IPS DF 4.7 (cell line): ENCODE measurements at regions not wholly inside any gene's neighbourhood (a gene's known extent, or its start where the extent isn't known, plus 50 kb on each side); places are given as distances from the start of the nearest gene placed in this dataset.

Source experiments
- DNase-seq: peaks from one replicate; pipeline ENCODE4 v3.0.0-alpha.2; 2013; ENCODE audit warnings: low spot score; ENCODE audit errors: extremely low read depth

GRCh38 chr6:95071464-95071863, 505.9 kb upstream of the MANEA start:
- no peak for DNase-seq

GRCh38 chr6:95078457-95078856, 498.9 kb upstream of the MANEA start:
- no peak for DNase-seq

GRCh38 chr6:95081231-95081630, 496.1 kb upstream of the MANEA start:
- no peak for DNase-seq

- no peak for DNase-seq
Measured at GRCh38 chr6:95081949-95082348, 495.4 kb upstream of the MANEA start.

GRCh38 chr6:95083506-95083905, 493.8 kb upstream of the MANEA start:
- no peak for DNase-seq

- no peak for DNase-seq
Measured at GRCh38 chr6:95084867-95085266, 492.5 kb upstream of the MANEA start.

GRCh38 chr6:95087394-95088097, 489.8 kb upstream of the MANEA start:
- DNase-seq: no peak

GRCh38 chr6:95091823-95092436, 485.4 kb upstream of the MANEA start:
- DNase-seq: peak; percentile 14

GRCh38 chr6:95093154-95093553, 484.2 kb upstream of the MANEA start:
- DNase-seq: no peak

- no peak for DNase-seq
Measured at GRCh38 chr6:95094751-95095663, 482.3 kb upstream of the MANEA start.

- DNase-seq: no peak
Measured at GRCh38 chr6:95095855-95096254, 481.5 kb upstream of the MANEA start.

GRCh38 chr6:95099410-95099809, 477.9 kb upstream of the MANEA start:
- DNase-seq: no peak

- DNase-seq: no peak
Measured at GRCh38 chr6:95109212-95109611, 468.1 kb upstream of the MANEA start.

GRCh38 chr6:95110767-95111166, 466.6 kb upstream of the MANEA start:
- DNase-seq: no peak

- no peak for DNase-seq
Measured at GRCh38 chr6:95117236-95117635, 460.1 kb upstream of the MANEA start.

GRCh38 chr6:95119927-95120326, 457.4 kb upstream of the MANEA start:
- no peak for DNase-seq

GRCh38 chr6:95120984-95121383, 456.4 kb upstream of the MANEA start:
- no peak for DNase-seq

- no peak for DNase-seq
Measured at GRCh38 chr6:95127261-95127660, 450.1 kb upstream of the MANEA start.

- DNase-seq: no peak
Measured at GRCh38 chr6:95128439-95128838, 448.9 kb upstream of the MANEA start.

- no peak for DNase-seq
Measured at GRCh38 chr6:95128947-95129346, 448.4 kb upstream of the MANEA start.

GRCh38 chr6:95133578-95133977, 443.8 kb upstream of the MANEA start:
- no peak for DNase-seq

GRCh38 chr6:95135182-95135581, 442.2 kb upstream of the MANEA start:
- DNase-seq: no peak
